ENCODE measurements at regions not wholly inside any gene's neighbourhood (a gene's known extent, or its start where the extent isn't known, plus 50 kb on each side); places are given as distances from the start of the nearest gene placed in this dataset.

DNA sequence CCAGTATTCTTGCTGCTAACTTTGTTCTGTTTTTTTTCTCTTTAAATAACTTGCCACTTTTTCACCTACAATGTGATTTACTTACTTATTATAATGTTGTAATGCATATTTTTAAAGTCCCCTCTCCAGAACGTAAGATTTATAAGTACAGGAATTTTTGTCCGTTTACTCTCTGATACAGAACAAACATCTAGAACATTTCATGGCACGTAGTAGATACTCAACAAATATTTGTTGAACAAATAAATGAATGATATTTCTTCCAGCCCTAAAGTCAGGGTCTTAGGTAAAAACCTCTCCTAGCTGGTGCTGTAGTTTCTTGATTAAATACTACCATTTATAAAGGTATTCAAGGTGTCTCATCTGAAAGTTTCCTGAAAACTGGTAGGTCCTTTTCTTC is 125.1 kb downstream of the ZBTB18 start:
- Histone ChIP-seq H3K4me1 (ENCODE audit: control insufficient read depth in 2 of 2, insufficient read depth in 2 of 2, low read length in 2 of 2) (no peaks in the 10 kb centered on the region), H3K4me3 (ENCODE audit: low read length in 2 of 2) (no peak overlapping the region), H3K36me3 (ENCODE audit: control insufficient read depth in 2 of 2, insufficient read depth in 2 of 2, low read length in 1 of 2) (no peaks in the 10 kb centered on the region), H3K27ac (ENCODE audit: low read depth in 1 of 2, low read length in 1 of 2) (no peak overlapping the region), H3K9me3 (ENCODE audit: control insufficient read depth in 2 of 2, insufficient read depth in 1 of 2, low read length in 1 of 2) (no peaks in the 10 kb centered on the region), H3K27me3 (ENCODE audit: control insufficient read depth in 2 of 2, insufficient read depth in 1 of 2, low read length in 1 of 2) (no peaks in the 10 kb centered on the region)
- no peak for DNase-seq (ENCODE audit: low read depth in 6 of 9, low spot score in 9 of 9)
- WGBS = 98% methylated on average over 3 of the region's 3 CpGs

DNA sequence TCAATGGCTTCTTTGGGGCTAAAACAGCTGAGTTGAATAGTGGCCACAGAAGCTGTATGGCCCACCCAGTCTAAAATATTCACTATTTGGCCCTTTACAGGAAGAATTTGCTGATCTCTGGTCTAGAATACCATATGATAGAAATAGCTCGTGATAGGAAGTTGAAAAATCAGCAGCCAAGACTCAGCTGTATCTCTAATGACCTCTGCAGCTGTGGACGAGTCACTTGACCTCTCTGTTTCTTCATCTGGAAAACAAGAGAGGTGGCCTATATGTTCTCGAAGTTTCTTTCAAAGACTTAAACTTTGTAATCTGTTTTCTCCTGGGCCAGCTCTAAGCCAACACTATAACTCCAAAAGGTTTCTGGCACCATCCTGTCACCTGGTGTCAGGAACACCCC is 129.2 kb downstream of the ZBTB18 start:
- no peak for DNase-seq (ENCODE audit: low read depth in 6 of 9, low spot score in 9 of 9)
- Histone ChIP-seq H3K27me3 (ENCODE audit: control insufficient read depth in 2 of 2, insufficient read depth in 1 of 2, low read length in 1 of 2) (no peaks in the 10 kb centered on the region), H3K4me3 (ENCODE audit: low read length in 2 of 2) (no peak overlapping the region), H3K36me3 (ENCODE audit: control insufficient read depth in 2 of 2, insufficient read depth in 2 of 2, low read length in 1 of 2) (no peaks in the 10 kb centered on the region), H3K27ac (ENCODE audit: low read depth in 1 of 2, low read length in 1 of 2) (no peak overlapping the region), H3K4me1 (ENCODE audit: control insufficient read depth in 2 of 2, insufficient read depth in 2 of 2, low read length in 2 of 2) (no peaks in the 10 kb centered on the region), H3K9me3 (ENCODE audit: control insufficient read depth in 2 of 2, insufficient read depth in 1 of 2, low read length in 1 of 2) (no peaks in the 10 kb centered on the region)
- WGBS = 96% methylated on average over 3 of the region's 3 CpGs

DNA sequence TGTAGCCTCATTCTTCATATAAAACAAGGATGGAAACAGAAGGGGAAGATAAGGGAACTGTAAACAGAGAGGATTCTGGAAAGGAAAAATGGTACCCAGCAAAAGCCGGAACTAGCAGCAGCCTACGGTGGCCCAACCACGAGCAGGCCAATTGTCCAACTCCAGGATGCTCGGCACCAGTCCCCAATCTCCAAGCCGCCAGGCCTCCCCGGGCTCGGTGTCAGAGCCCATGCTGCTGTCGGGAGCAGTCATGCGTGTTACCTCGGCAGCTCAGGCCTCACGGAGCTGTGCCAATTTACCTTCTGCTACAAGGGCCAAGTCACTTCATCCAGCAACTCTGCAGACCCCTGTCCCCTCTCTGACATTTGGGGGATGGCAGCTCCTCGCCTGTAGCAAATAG is 130.8 kb downstream of the ZBTB18 start:
- H3K36me3 ChIP-seq (ENCODE audit: control insufficient read depth in 2 of 2, insufficient read depth in 2 of 2, low read length in 1 of 2) = no peaks in the 10 kb centered on the region
- 96% methylated on average over 12 of the region's 12 CpGs for WGBS
- DNase-seq (ENCODE audit: low read depth in 6 of 9, low spot score in 9 of 9) = no peak

DNA sequence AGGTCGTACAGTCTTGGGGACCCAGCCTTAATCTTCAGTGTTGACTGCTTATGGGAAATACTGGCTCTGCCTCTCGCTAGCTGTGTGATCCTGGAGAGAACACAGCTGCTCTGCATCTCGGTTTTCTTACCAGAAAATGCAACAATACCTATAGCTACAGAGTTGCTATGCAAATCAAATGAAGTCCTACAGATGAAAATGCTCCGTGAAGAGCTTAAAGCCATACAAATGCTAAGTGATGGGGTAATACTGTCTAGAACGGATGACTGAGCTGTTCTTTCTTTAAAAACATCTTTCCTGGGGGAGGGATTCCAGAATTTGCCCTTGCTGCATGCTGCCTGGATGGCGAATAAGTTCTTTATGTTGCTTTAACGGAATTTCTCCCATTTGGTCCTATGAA is 132.0 kb downstream of the ZBTB18 start:
- 96% methylated on average over 7 of the region's 7 CpGs for WGBS

More for the DNA sequence above, 130.8 kb downstream of the ZBTB18 start:
- no peak overlapping the region for H3K4me3 ChIP-seq (ENCODE audit: low read length in 2 of 2)
- H3K4me1 ChIP-seq (ENCODE audit: control insufficient read depth in 2 of 2, insufficient read depth in 2 of 2, low read length in 2 of 2) = no peaks in the 10 kb centered on the region
- H3K27me3 ChIP-seq (ENCODE audit: control insufficient read depth in 2 of 2, insufficient read depth in 1 of 2, low read length in 1 of 2) = no peaks in the 10 kb centered on the region
- H3K27ac ChIP-seq (ENCODE audit: low read depth in 1 of 2, low read length in 1 of 2) = no peak overlapping the region
- H3K9me3 ChIP-seq (ENCODE audit: control insufficient read depth in 2 of 2, insufficient read depth in 1 of 2, low read length in 1 of 2) = no peaks in the 10 kb centered on the region

DNA sequence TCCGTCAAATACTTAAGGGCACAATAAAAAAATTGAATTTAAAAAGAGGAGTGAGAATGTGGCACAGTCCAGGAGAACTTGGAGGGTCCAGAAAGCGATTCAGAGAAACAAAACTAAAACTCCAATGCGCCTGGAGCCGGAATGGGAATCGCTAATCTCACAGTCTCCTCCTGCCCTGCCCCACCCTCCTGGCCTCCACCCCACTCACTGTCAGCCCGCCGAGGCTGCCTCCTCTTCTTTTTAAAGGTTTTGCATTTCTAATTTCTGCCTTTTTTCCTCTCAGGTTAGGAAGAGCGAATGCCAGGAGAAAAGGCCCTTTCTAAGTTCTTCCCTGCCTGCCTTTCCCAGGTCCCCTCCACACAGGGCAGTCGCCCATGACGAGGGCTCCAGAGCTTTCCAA is 135.3 kb downstream of the ZBTB18 start:
- no peaks in the 10 kb centered on the region for H3K27me3 ChIP-seq (ENCODE audit: control insufficient read depth in 2 of 2, insufficient read depth in 1 of 2, low read length in 1 of 2)
- no peaks in the 10 kb centered on the region for H3K9me3 ChIP-seq (ENCODE audit: control insufficient read depth in 2 of 2, insufficient read depth in 1 of 2, low read length in 1 of 2)
- H3K36me3 ChIP-seq (ENCODE audit: control insufficient read depth in 2 of 2, insufficient read depth in 2 of 2, low read length in 1 of 2) = no peaks in the 10 kb centered on the region
- H3K4me1 ChIP-seq (ENCODE audit: control insufficient read depth in 2 of 2, insufficient read depth in 2 of 2, low read length in 2 of 2) = no peaks in the 10 kb centered on the region
- H3K27ac ChIP-seq (ENCODE audit: low read depth in 1 of 2, low read length in 1 of 2) = no peak overlapping the region
- WGBS = 96% methylated on average over 10 of the region's 10 CpGs
- H3K4me3 ChIP-seq (ENCODE audit: low read length in 2 of 2) = no peak overlapping the region
- no peak for DNase-seq (ENCODE audit: low read depth in 6 of 9, low spot score in 9 of 9)

More for the DNA sequence above, 132.0 kb downstream of the ZBTB18 start:
- H3K27me3 ChIP-seq (ENCODE audit: control insufficient read depth in 2 of 2, insufficient read depth in 1 of 2, low read length in 1 of 2) = no peaks in the 10 kb centered on the region
- no peaks in the 10 kb centered on the region for H3K9me3 ChIP-seq (ENCODE audit: control insufficient read depth in 2 of 2, insufficient read depth in 1 of 2, low read length in 1 of 2)
- no peak overlapping the region for H3K4me3 ChIP-seq (ENCODE audit: low read length in 2 of 2)
- H3K27ac ChIP-seq (ENCODE audit: low read depth in 1 of 2, low read length in 1 of 2) = no peak overlapping the region
- H3K4me1 ChIP-seq (ENCODE audit: control insufficient read depth in 2 of 2, insufficient read depth in 2 of 2, low read length in 2 of 2) = no peaks in the 10 kb centered on the region
- no peak for DNase-seq (ENCODE audit: low read depth in 6 of 9, low spot score in 9 of 9)
- H3K36me3 ChIP-seq (ENCODE audit: control insufficient read depth in 2 of 2, insufficient read depth in 2 of 2, low read length in 1 of 2) = no peaks in the 10 kb centered on the region

DNA sequence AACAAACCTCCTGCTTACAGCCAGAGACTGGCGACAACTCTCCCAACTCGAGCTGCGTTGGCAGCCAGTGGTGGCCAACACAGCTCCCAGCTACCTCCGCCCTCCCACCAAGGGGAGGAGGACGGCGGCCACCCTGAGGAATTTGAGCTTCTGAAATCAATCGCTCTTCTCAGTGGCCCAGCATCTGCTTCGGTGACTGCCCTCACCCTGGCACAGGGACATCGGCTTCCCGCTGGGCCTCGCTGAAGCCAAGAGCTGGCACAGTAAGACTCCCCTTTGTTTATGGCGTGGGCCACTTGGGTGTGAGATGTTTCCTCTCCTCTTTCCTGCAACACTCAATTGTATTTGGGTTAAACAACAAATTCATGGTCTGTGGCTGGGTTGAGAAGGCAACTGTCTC is 136.2 kb downstream of the ZBTB18 start:
- Histone ChIP-seq H3K9me3 (ENCODE audit: control insufficient read depth in 2 of 2, insufficient read depth in 1 of 2, low read length in 1 of 2) (no peaks in the 10 kb centered on the region), H3K27ac (ENCODE audit: low read depth in 1 of 2, low read length in 1 of 2) (no peak overlapping the region), H3K36me3 (ENCODE audit: control insufficient read depth in 2 of 2, insufficient read depth in 2 of 2, low read length in 1 of 2) (no peaks in the 10 kb centered on the region), H3K4me3 (ENCODE audit: low read length in 2 of 2) (no peak overlapping the region), H3K27me3 (ENCODE audit: control insufficient read depth in 2 of 2, insufficient read depth in 1 of 2, low read length in 1 of 2) (no peaks in the 10 kb centered on the region), H3K4me1 (ENCODE audit: control insufficient read depth in 2 of 2, insufficient read depth in 2 of 2, low read length in 2 of 2) (no peaks in the 10 kb centered on the region)
- WGBS = 96% methylated on average over 12 of the region's 12 CpGs
- no peak for DNase-seq (ENCODE audit: low read depth in 6 of 9, low spot score in 9 of 9)

DNA sequence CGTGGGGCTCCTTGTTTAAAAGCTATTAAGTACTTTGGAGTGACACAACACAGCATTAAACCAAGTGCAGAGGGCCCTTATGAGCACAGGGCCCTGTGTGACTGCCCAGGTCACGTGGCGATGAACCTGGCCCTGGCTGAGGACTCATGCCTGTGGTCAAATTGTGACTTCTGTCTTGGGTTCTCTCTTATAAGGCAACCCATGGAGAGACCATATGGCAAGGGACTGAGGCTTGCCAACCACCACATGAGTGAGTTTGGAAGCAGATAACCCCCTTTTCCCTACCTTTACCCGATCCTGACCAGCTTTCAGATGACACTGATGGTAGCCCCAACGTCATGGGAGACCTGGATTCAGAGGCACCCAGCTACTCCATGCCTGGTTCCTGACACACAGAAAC is 140.5 kb downstream of the ZBTB18 start:
- Histone ChIP-seq H3K4me1 (ENCODE audit: control insufficient read depth in 2 of 2, insufficient read depth in 2 of 2, low read length in 2 of 2) (no peaks in the 10 kb centered on the region), H3K27me3 (ENCODE audit: control insufficient read depth in 2 of 2, insufficient read depth in 1 of 2, low read length in 1 of 2) (no peaks in the 10 kb centered on the region), H3K27ac (ENCODE audit: low read depth in 1 of 2, low read length in 1 of 2) (no peak overlapping the region), H3K9me3 (ENCODE audit: control insufficient read depth in 2 of 2, insufficient read depth in 1 of 2, low read length in 1 of 2) (no peaks in the 10 kb centered on the region), H3K4me3 (ENCODE audit: low read length in 2 of 2) (no peak overlapping the region), H3K36me3 (ENCODE audit: control insufficient read depth in 2 of 2, insufficient read depth in 2 of 2, low read length in 1 of 2) (no peaks in the 10 kb centered on the region)
- DNase-seq (ENCODE audit: low read depth in 6 of 9, low spot score in 9 of 9) = no peak
- 95% methylated on average over 5 of the region's 5 CpGs for WGBS

- WGBS = 95% methylated on average over 3 of the region's 3 CpGs
- no peaks in the 10 kb centered on the region for H3K4me1 ChIP-seq (ENCODE audit: control insufficient read depth in 2 of 2, insufficient read depth in 2 of 2, low read length in 2 of 2)
- H3K4me3 ChIP-seq (ENCODE audit: low read length in 2 of 2) = no peak overlapping the region
- no peak overlapping the region for H3K27ac ChIP-seq (ENCODE audit: low read depth in 1 of 2, low read length in 1 of 2)
- H3K36me3 ChIP-seq (ENCODE audit: control insufficient read depth in 2 of 2, insufficient read depth in 2 of 2, low read length in 1 of 2) = no peaks in the 10 kb centered on the region
- H3K9me3 ChIP-seq (ENCODE audit: control insufficient read depth in 2 of 2, insufficient read depth in 1 of 2, low read length in 1 of 2) = no peaks in the 10 kb centered on the region
- H3K27me3 ChIP-seq (ENCODE audit: control insufficient read depth in 2 of 2, insufficient read depth in 1 of 2, low read length in 1 of 2) = no peaks in the 10 kb centered on the region
- DNase-seq (ENCODE audit: low read depth in 6 of 9, low spot score in 9 of 9) = no peak
These were observed 141.2 kb downstream of the ZBTB18 start for GRCh38 chr1:244192325-244192724.

DNA sequence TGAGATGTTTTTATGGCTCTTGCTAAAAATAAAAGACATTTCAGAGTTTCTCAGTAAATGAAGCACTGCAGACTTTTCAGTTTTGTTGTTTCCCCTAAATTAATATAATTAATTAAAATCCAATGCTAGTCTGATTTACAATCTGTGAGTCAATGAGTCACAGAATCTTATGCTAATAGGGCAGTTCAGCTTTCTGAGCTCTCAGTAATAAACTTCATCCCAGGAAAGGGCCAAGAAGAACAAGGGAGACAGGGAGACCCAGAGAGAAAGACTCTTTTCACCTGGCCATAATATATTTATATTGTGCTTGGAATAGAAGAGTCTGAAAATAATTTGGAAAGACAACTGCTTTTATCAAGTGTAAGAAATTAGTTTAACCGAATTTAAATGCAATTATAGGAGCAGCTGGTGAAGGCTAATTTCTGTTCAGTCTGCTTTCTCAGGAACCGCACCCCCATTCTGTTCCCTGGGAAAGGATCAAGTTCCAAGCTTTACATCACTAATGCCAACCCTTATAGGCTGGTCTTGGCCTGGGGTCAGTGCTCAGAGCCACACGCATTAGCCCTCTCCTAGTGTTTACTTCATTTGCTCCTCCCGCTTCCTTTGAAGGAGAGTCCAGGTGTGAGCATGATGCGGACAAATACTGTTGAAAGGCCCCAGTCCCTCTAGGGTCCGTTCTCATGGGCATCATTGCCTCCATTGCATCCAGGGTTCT is 145.6 kb downstream of the ZBTB18 start:
- Histone ChIP-seq H3K36me3 (ENCODE audit: control insufficient read depth in 2 of 2, insufficient read depth in 2 of 2, low read length in 1 of 2) (no peaks in the 10 kb centered on the region), H3K27ac (ENCODE audit: low read depth in 1 of 2, low read length in 1 of 2) (no peak overlapping the region), H3K4me3 (ENCODE audit: low read length in 2 of 2) (no peak overlapping the region), H3K27me3 (ENCODE audit: control insufficient read depth in 2 of 2, insufficient read depth in 1 of 2, low read length in 1 of 2) (no peaks in the 10 kb centered on the region), H3K9me3 (ENCODE audit: control insufficient read depth in 2 of 2, insufficient read depth in 1 of 2, low read length in 1 of 2) (no peaks in the 10 kb centered on the region), H3K4me1 (ENCODE audit: control insufficient read depth in 2 of 2, insufficient read depth in 2 of 2, low read length in 2 of 2) (peaks cover 7 to 11% of the 10 kb centered on the region in 2 donors)
- 96% methylated on average over 6 of the region's 6 CpGs for WGBS
- no peak for DNase-seq (ENCODE audit: low read depth in 6 of 9, low spot score in 9 of 9)
